K562 (cell line): ENCODE measurements at regions not wholly inside any gene's neighbourhood (a gene's known extent, or its start where the extent isn't known, plus 50 kb on each side); places are given as distances from the start of the nearest gene placed in this dataset.

ENCODE experiments used
- ARID3A ChIP-seq: IDR thresholded peaks from 2 replicates; pipeline ENCODE4 v1.6.1; 2012; ENCODE audit warnings: low read depth, low read length, improper control_type of control experiment, borderline replicate concordance
- ATF1 ChIP-seq, 2 experiments: fragments of 450-650 bp in 1 of 2; IDR thresholded peaks; 2 replicates each; pipeline ENCODE4 v1.6.1; 2016; ENCODE audit warnings: missing compliant biosample characterization in 1 of 2, missing genetic modification characterization in 1 of 2
- CCNT2 ChIP-seq: IDR thresholded peaks from 2 replicates; pipeline ENCODE4 v1.6.1; 2011; ENCODE audit warnings: borderline replicate concordance, low read depth, mild to moderate bottlenecking, moderate library complexity, mixed read lengths, low read length; ENCODE audit not compliant: insufficient read length; ENCODE audit errors: extremely low read depth
- CHD4 ChIP-seq: fragments of 200-600 bp; sonication (generic); IDR thresholded peaks from 3 replicates; pipeline ENCODE4 v1.6.1; 2012; ENCODE audit warnings: low read depth, mild to moderate bottlenecking, mixed read lengths, low read length, inconsistent platforms; ENCODE audit not compliant: insufficient read depth, insufficient replicate concordance, poor library complexity, severe bottlenecking
- CSDE1 ChIP-seq, 2 experiments: fragments of 450-650 bp; IDR thresholded peaks; 2 replicates each; pipeline ENCODE4 v1.6.1; 2016; ENCODE audit warnings: mild to moderate bottlenecking in 1 of 2
- DLX4 ChIP-seq: fragments of 250-450 bp; sonication (Bioruptor Pico); IDR thresholded peaks from 2 replicates; pipeline ENCODE4 v1.6.1; 2021; ENCODE audit warnings: mild to moderate bottlenecking
- E2F1 ChIP-seq: sonication (generic); formaldehyde crosslinking; IDR thresholded peaks from 2 replicates; pipeline ENCODE4 v1.8.1; 2023; ENCODE audit warnings: mild to moderate bottlenecking, missing genetic modification reagents, moderate library complexity
- GTF2B ChIP-seq: IDR thresholded peaks from 2 replicates; pipeline ENCODE4 v1.6.1; 2011; ENCODE audit not compliant: insufficient read length; ENCODE audit errors: extremely low read depth
- GTF3C2 ChIP-seq: IDR thresholded peaks from 3 replicates; pipeline ENCODE4 v1.6.1; 2011; ENCODE audit warnings: borderline replicate concordance, mild to moderate bottlenecking, moderate library complexity; ENCODE audit not compliant: insufficient read length; ENCODE audit errors: extremely low read depth
- HCFC1 ChIP-seq: IDR thresholded peaks from 2 replicates; pipeline ENCODE4 v1.6.1; 2012; ENCODE audit warnings: low read depth, low read length, improper control_type of control experiment
- NCOA1 ChIP-seq: fragments of 450-650 bp; IDR thresholded peaks from 2 replicates; pipeline ENCODE4 v1.6.1; 2016; ENCODE audit warnings: low read depth
- NFE2L1 ChIP-seq: fragments of 450-650 bp; IDR thresholded peaks from 2 replicates; pipeline ENCODE4 v1.6.1; 2016; ENCODE audit warnings: missing genetic modification characterization, low read depth, mild to moderate bottlenecking, missing compliant biosample characterization, moderate library complexity, borderline replicate concordance
- NRF1 ChIP-seq, 2 experiments: fragments of 450-650 bp; IDR thresholded peaks in 1 of 2; conservative IDR thresholded peaks in 1 of 2; 2 replicates each; pipeline ENCODE4 v1.6.1; 2014; ENCODE audit warnings: mild to moderate bottlenecking in 2 of 2
- PTBP1 ChIP-seq: fragments of 200-400 bp; formaldehyde crosslinking; IDR thresholded peaks from 2 replicates; pipeline ENCODE4 v1.6.1; 2017; ENCODE audit warnings: low read depth, low read length
- RBM15 ChIP-seq: fragments of 200-400 bp; formaldehyde crosslinking; IDR thresholded peaks from 2 replicates; pipeline ENCODE4 v1.6.1; 2018; ENCODE audit warnings: mild to moderate bottlenecking, low read length, moderate library complexity; ENCODE audit not compliant: insufficient read depth
- RBM39 ChIP-seq: fragments of 200-400 bp; formaldehyde crosslinking; optimal IDR thresholded peaks from 2 replicates; pipeline ENCODE3; 2018; ENCODE audit warnings: low read depth, low read length
- SMARCA4 ChIP-seq: fragments of 450-650 bp; IDR thresholded peaks from 2 replicates; pipeline ENCODE4 v1.6.1; 2016
- SMARCE1 ChIP-seq: fragments of 450-650 bp; IDR thresholded peaks from 2 replicates; pipeline ENCODE4 v1.7.1; 2016; ENCODE audit warnings: mild to moderate bottlenecking
- SUPT5H ChIP-seq: fragments of 450-650 bp; IDR thresholded peaks from 2 replicates; pipeline ENCODE4 v1.6.1; 2016
- XRCC3 ChIP-seq: fragments of 450-650 bp; IDR thresholded peaks from 2 replicates; pipeline ENCODE4 v1.6.1; 2017; ENCODE audit warnings: mild to moderate bottlenecking, moderate library complexity
- ZNF174 ChIP-seq: fragments of 250-450 bp; sonication (Bioruptor Pico); IDR thresholded peaks from 2 replicates; pipeline ENCODE4 v1.4.0; 2020; ENCODE audit warnings: mild to moderate bottlenecking
- ZNF75A ChIP-seq: fragments of 450-650 bp; formaldehyde crosslinking; IDR thresholded peaks from 2 replicates; pipeline ENCODE4 v1.4.0; 2020; ENCODE audit warnings: mild to moderate bottlenecking

- TF ChIP-seq CHD4 = no peak
- no peak for TF ChIP-seq PTBP1
- no peak for TF ChIP-seq ARID3A
- TF ChIP-seq GTF2B = no peak
- no peak for TF ChIP-seq GTF3C2
- TF ChIP-seq NCOA1 = no peak
- no peak for TF ChIP-seq RBM15
- TF ChIP-seq XRCC3 = no peak
- TF ChIP-seq SUPT5H = peak; percentile 91
- TF ChIP-seq CCNT2 = peak; percentile 31
- no peak for TF ChIP-seq HCFC1
- TF ChIP-seq ATF1 (CRISPR knock-in tag; IDR thresholded peaks at IDR 0.05) = no peak
- TF ChIP-seq ATF1 (tag; IDR thresholded peaks at IDR 0.05) = peak; percentile 75
- TF ChIP-seq ZNF174 (CRISPR knock-in tag) = no peak
- no peak for TF ChIP-seq DLX4 (CRISPR knock-in tag)
- no peak for TF ChIP-seq SMARCA4
- TF ChIP-seq NFE2L1 = no peak
- no peak for TF ChIP-seq ZNF75A
- TF ChIP-seq E2F1 = no peak
- TF ChIP-seq CSDE1 (IDR thresholded peaks at IDR 0.05) = no peak
- no peak for TF ChIP-seq RBM39
- no peak for TF ChIP-seq SMARCE1
- peak; percentile 96 for TF ChIP-seq NRF1 (conservative IDR thresholded peaks at IDR 0.05 in 1 of 2, IDR thresholded peaks at IDR 0.05 in 1 of 2)
Measured at GRCh38 chr12:127145929-127146789, 1120.8 kb upstream of the TMEM132C start (continued).
